Kidney (tissue), 13 donors: ENCODE measurements at regions not wholly inside any gene's neighbourhood (a gene's known extent, or its start where the extent isn't known, plus 50 kb on each side); places are given as distances from the start of the nearest gene placed in this dataset.

ENCODE experiments used
- DNase-seq, 5 donors: peaks; one replicate each; pipeline ENCODE4 v3.0.0-alpha.2; 2013 to 2020
- FAIRE-seq: peaks from 2 replicates; lab custom pipeline; 2012; peaks lifted over from hg19 to GRCh38; lab: Jason Lieb, UNC
- H3K27ac ChIP-seq, 2 donors: one replicate each; pipeline ENCODE4 v1.7.0; 2013; ENCODE audit warnings: low read depth in 2 of 2, low read length in 2 of 2, inconsistent platforms in 1 of 2
- H3K27me3 ChIP-seq: one replicate; pipeline ENCODE4 v1.7.1; 2013; ENCODE audit warnings: low read length, inconsistent platforms; ENCODE audit not compliant: control insufficient read depth, insufficient read depth
- H3K36me3 ChIP-seq, 3 donors: one replicate each; pipeline versions ENCODE4 v1.7.0 to v1.7.1; 2013; ENCODE audit warnings: low read length in 3 of 3, control low read depth in 1 of 3, inconsistent platforms in 1 of 3; ENCODE audit not compliant: insufficient read depth in 3 of 3, control insufficient read depth in 2 of 3
- H3K4me1 ChIP-seq, 3 donors: one replicate each; pipeline versions ENCODE4 v1.7.0 to v1.7.1; 2013; ENCODE audit warnings: low read length in 3 of 3, inconsistent platforms in 1 of 3, low read depth in 1 of 3; ENCODE audit not compliant: control insufficient read depth in 2 of 3, insufficient read depth in 2 of 3
- H3K4me3 ChIP-seq, 3 donors: one replicate each; pipeline versions ENCODE4 v1.7.0 to v1.8.1; 2013; ENCODE audit warnings: low read length in 3 of 3, control low read depth in 1 of 3, inconsistent platforms in 1 of 3
- H3K9ac ChIP-seq, 3 donors: one replicate each; pipeline versions ENCODE4 v1.7.0 to v1.7.1; 2013; ENCODE audit warnings: low read length in 3 of 3, control low read depth in 1 of 3, inconsistent platforms in 1 of 3
- H3K9me3 ChIP-seq, 3 donors: one replicate each; pipeline versions ENCODE4 v1.7.0 to v1.7.1; 2013; ENCODE audit warnings: low read length in 3 of 3, control low read depth in 1 of 3, inconsistent platforms in 1 of 3; ENCODE audit not compliant: control insufficient read depth in 2 of 3, insufficient read depth in 1 of 3
- CTCF ChIP-seq: IDR thresholded peaks from 3 replicates; pipeline ENCODE4 v1.5.1; 2012; ENCODE audit warnings: mild to moderate bottlenecking, moderate library complexity, borderline replicate concordance; ENCODE audit not compliant: insufficient read depth; ENCODE audit errors: extremely low read depth
- intact Hi-C: fragments of 100-400 bp; cut with DNase I; formaldehyde crosslinking; loops from one replicate; pipeline ENCODE4 v1.11.1; 2022
- donor health status: control.
- donor health status: control.
- donor health status: control.
- donor health status: control.
- donor health status: control.
- donor health status: DM: yes; HTN: yes; CAD: no.
- donor health status: Normal renal cell carcinoma (clear cell type).

GRCh38 chr18:60838677-60839076, 466.1 kb upstream of the MC4R start:
- Histone ChIP-seq H3K9ac (no peak overlapping the region), H3K4me1 (no peaks in the 10 kb centered on the region), H3K27me3 (no peaks in the 10 kb centered on the region), H3K9me3 (no peaks in the 10 kb centered on the region), H3K36me3 (no peaks in the 10 kb centered on the region), H3K27ac (no peak overlapping the region), H3K4me3 (no peak overlapping the region)
- TF ChIP-seq CTCF, result no peak
- no peak for DNase-seq
- FAIRE-seq, result no peak
- intact Hi-C loops, result no loop called here

- H3K27ac ChIP-seq, result no peak overlapping the region
- H3K36me3 ChIP-seq, result no peaks in the 10 kb centered on the region
- TF ChIP-seq CTCF, result no peak
- no peaks in the 10 kb centered on the region for H3K4me1 ChIP-seq
- H3K4me3 ChIP-seq, result no peak overlapping the region
- FAIRE-seq (no peak), DNase-seq (no peak)
- peaks cover 0 to 2% (median 0%) of the 10 kb centered on the region in 3 donors for H3K9me3 ChIP-seq
- H3K9ac ChIP-seq, result no peak overlapping the region
- intact Hi-C loops, result no loop called here
- no peaks in the 10 kb centered on the region for H3K27me3 ChIP-seq
These were observed 473.8 kb upstream of the MC4R start for GRCh38 chr18:60846396-60846795.

- no peak overlapping the region for H3K9ac ChIP-seq
- H3K36me3 ChIP-seq, result no peaks in the 10 kb centered on the region
- no peak overlapping the region for H3K27ac ChIP-seq
- DNase-seq (no peak), FAIRE-seq (no peak)
- H3K9me3 ChIP-seq, result peaks cover 0 to 2% (median 0%) of the 10 kb centered on the region in 3 donors
- H3K4me3 ChIP-seq, result no peak overlapping the region
- no peaks in the 10 kb centered on the region for H3K4me1 ChIP-seq
- TF ChIP-seq CTCF, result no peak
- intact Hi-C loops, result no loop called here
- H3K27me3 ChIP-seq, result no peaks in the 10 kb centered on the region
These were observed 474.9 kb upstream of the MC4R start for GRCh38 chr18:60847517-60847916.

- FAIRE-seq, result no peak
- intact Hi-C loops, result no loop called here
- no peaks in the 10 kb centered on the region for H3K36me3 ChIP-seq
These were observed 471.7 kb upstream of the CDH20 start for GRCh38 chr18:60861575-60861974.

More at GRCh38 chr18:60861575-60861974, 471.7 kb upstream of the CDH20 start:
- H3K4me1 ChIP-seq, result no peaks in the 10 kb centered on the region
- H3K9ac ChIP-seq, result no peak overlapping the region
- no peak for DNase-seq
- no peak overlapping the region for H3K4me3 ChIP-seq
- no peak for TF ChIP-seq CTCF
- no peaks in the 10 kb centered on the region for H3K27me3 ChIP-seq
- no peaks in the 10 kb centered on the region for H3K9me3 ChIP-seq
- H3K27ac ChIP-seq, result no peak overlapping the region
